OCI-LY7 (cell line): ENCODE measurements at regions not wholly inside any gene's neighbourhood (a gene's known extent, or its start where the extent isn't known, plus 50 kb on each side); places are given as distances from the start of the nearest gene placed in this dataset.

Experiments
- CTCF ChIP-seq: fragments of 200-600 bp; sonication (generic); conservative IDR thresholded peaks from 2 replicates; pipeline ENCODE4 v1.5.1; 2014; ENCODE audit warnings: mild to moderate bottlenecking, antibody characterized with exemption, low read length, moderate library complexity, mixed read lengths
- EZH2phosphoT487 ChIP-seq: fragments of 200-600 bp; sonication (generic); IDR thresholded peaks from 2 replicates; pipeline ENCODE4 v1.6.1; 2018; ENCODE audit warnings: low read depth, borderline replicate concordance, mild to moderate bottlenecking, mixed run types, antibody characterized with exemption, low read length, moderate library complexity, mixed read lengths

- TF ChIP-seq CTCF (no peak), EZH2phosphoT487 (no peak)
Observed at GRCh38 chr4:148654131-148654530, 211.9 kb upstream of the NR3C2 start.
